Prostate gland (tissue), 2 donors: ENCODE measurements at regions not wholly inside any gene's neighbourhood (a gene's known extent, or its start where the extent isn't known, plus 50 kb on each side); places are given as distances from the start of the nearest gene placed in this dataset.

Experiments used
- CTCF ChIP-seq, 4 experiments: fragments of 200-600 bp in 2 of 4; fragments of 450-650 bp in 2 of 4; sonication (generic) in 2 of 4; IDR thresholded peaks; 1 replicate in 3 of 4; 2 replicates in 1 of 4; pipeline ENCODE4 v1.5.1; 2016 to 2019; ENCODE audit warnings: antibody characterized with exemption in 4 of 4, mild to moderate bottlenecking in 2 of 4, moderate library complexity in 2 of 4
- POLR2A ChIP-seq: fragments of 450-650 bp; IDR thresholded peaks from one replicate; pipeline ENCODE4 v1.6.1; 2016; ENCODE audit warnings: antibody characterized with exemption, mild to moderate bottlenecking

GRCh38 chr2:19048593-19049266, 309.7 kb downstream of the OSR1 start:
- TF ChIP-seq CTCF (IDR thresholded peaks at IDR 0.05), result no peak
- no peak for TF ChIP-seq POLR2A
